Right lobe of liver (tissue), 4 donors: ENCODE measurements at regions not wholly inside any gene's neighbourhood (a gene's known extent, or its start where the extent isn't known, plus 50 kb on each side); places are given as distances from the start of the nearest gene placed in this dataset.

Source experiments
- CTCF ChIP-seq, 4 donors: fragments of 200-600 bp in 3 of 4; fragments of 450-650 bp in 1 of 4; IDR thresholded peaks; one replicate each; pipeline versions ENCODE4 v1.5.1 to v1.8.0; 2016 to 2022; ENCODE audit warnings: antibody characterized with exemption in 4 of 4, mild to moderate bottlenecking in 2 of 4
- POLR2A ChIP-seq: fragments of 450-650 bp; IDR thresholded peaks from one replicate; pipeline ENCODE4 v1.6.1; 2017; ENCODE audit warnings: antibody characterized with exemption, mild to moderate bottlenecking
- donor health status: DM: no; HTN: no; CAD: no.
- donor health status: DM: no; HTN: no; CAD: no.
- donor health status: DM: no; HTN: yes; CAD: no.

- TF ChIP-seq CTCF (IDR thresholded peaks at IDR 0.05): no peak
- TF ChIP-seq POLR2A: no peak
Observed at GRCh38 chr7:65554-65953, 126.8 kb upstream of the FAM20C start.
